HL-60 (cell line): ENCODE measurements at regions not wholly inside any gene's neighbourhood (a gene's known extent, or its start where the extent isn't known, plus 50 kb on each side); places are given as distances from the start of the nearest gene placed in this dataset.

Experiments used
- CTCF ChIP-seq: IDR thresholded peaks from one replicate; pipeline ENCODE4 v1.5.1; 2011; ENCODE audit warnings: low read length, control low read depth, inconsistent platforms; ENCODE audit not compliant: insufficient read depth
- POLR2AphosphoS5 ChIP-seq: IDR thresholded peaks from 2 replicates; pipeline ENCODE4 v1.6.1; 2012; ENCODE audit warnings: low read depth
- REST ChIP-seq: IDR thresholded peaks from 2 replicates; pipeline ENCODE4 v1.6.1; 2012; ENCODE audit warnings: low read depth; ENCODE audit not compliant: insufficient replicate concordance

GRCh38 chr9:31372799-31373587 lies 1011.5 kb upstream of the ACO1 start:
- TF ChIP-seq POLR2AphosphoS5 = no peak
- no peak for TF ChIP-seq CTCF
- TF ChIP-seq REST = no peak
